K562 (cell line): ENCODE measurements at regions not wholly inside any gene's neighbourhood (a gene's known extent, or its start where the extent isn't known, plus 50 kb on each side); places are given as distances from the start of the nearest gene placed in this dataset.

Experiments used
- ATAC-seq: fragments of 200-7000 bp; cut with Tn5 transposase; 3 replicates; pipeline ENCODE4 v1.9.1; 2020; ENCODE audit warnings: moderate library complexity
- BruUV-seq: library from RNA; stranded (reverse); fragments of 400-500 nt; replicated peaks from 2 replicates; lab custom pipeline; 2021; lab: Mats Ljungman, UMichigan
- CTCF ChIA-PET: fragments of 300-600 bp; formaldehyde crosslinking; extraction: SDS; loops from one replicate; lab custom pipeline; 2021; ENCODE audit warnings: low intra/inter-chr PET ratio; lab: Yijun Ruan, JAX
- POLR2A ChIA-PET: fragments of 300-600, 350-650 bp; sonication (Branson Sonifier 250); formaldehyde crosslinking; extraction: SDS; loops from one replicate; lab custom pipeline; 2021; ENCODE audit warnings: antibody characterized with exemption, inconsistent platforms; lab: Yijun Ruan, JAX
- DNase-seq, 4 experiments: peaks; one replicate each; pipeline versions ENCODE4 v3.0.0 to v3.0.0-alpha.2; 2011 to 2018; ENCODE audit warnings: low spot score in 3 of 4, mixed read lengths in 3 of 4; ENCODE audit errors: extremely low read depth in 1 of 4
- FAIRE-seq: peaks from 2 replicates; lab custom pipeline; 2011; peaks lifted over from hg19 to GRCh38; lab: Jason Lieb, UNC
- H2AFZ ChIP-seq: 2 replicates; pipeline ENCODE4 v1.6.0; 2011; ENCODE audit warnings: low read depth, low read length, control low read depth, inconsistent platforms
- H3K27ac ChIP-seq: fragments of 200-600 bp; 3 replicates; pipeline ENCODE4 v1.8.0; 2011; ENCODE audit warnings: low read depth, mild to moderate bottlenecking, control low read depth, inconsistent platforms, low read length, moderate library complexity, mixed read lengths; ENCODE audit errors: extremely low read depth
- H3K27me3 ChIP-seq, 2 experiments: fragments of 300-600 bp in 1 of 2; 2 replicates in 1 of 2; 3 replicates in 1 of 2; pipeline versions ENCODE4 v1.6.0 to v1.8.0; 2011; ENCODE audit warnings: inconsistent platforms in 2 of 2, low read length in 2 of 2, mild to moderate bottlenecking in 1 of 2, mixed read lengths in 1 of 2, moderate library complexity in 1 of 2; ENCODE audit not compliant: control insufficient read depth in 2 of 2, insufficient read depth in 2 of 2
- H3K36me3 ChIP-seq: fragments of 300-600 bp; 3 replicates; pipeline ENCODE4 v1.8.0; 2011; ENCODE audit warnings: mild to moderate bottlenecking, low read length, inconsistent platforms; ENCODE audit not compliant: control insufficient read depth, insufficient read depth
- H3K4me1 ChIP-seq, 2 experiments: fragments of 200-600 bp in 1 of 2; replicated peaks in 1 of 2; 2 replicates in 1 of 2; 3 replicates in 1 of 2; pipeline versions ENCODE4 v1.5.1 to v1.8.0; 2011; ENCODE audit warnings: inconsistent platforms in 2 of 2, low read length in 2 of 2, mild to moderate bottlenecking in 1 of 2, mixed read lengths in 1 of 2, moderate library complexity in 1 of 2; ENCODE audit not compliant: control insufficient read depth in 2 of 2, insufficient read depth in 2 of 2
- H3K4me2 ChIP-seq: 2 replicates; pipeline ENCODE4 v1.6.1; 2011; ENCODE audit warnings: low read length, control low read depth, inconsistent platforms, mixed read lengths; ENCODE audit not compliant: insufficient read depth
- H3K4me3 ChIP-seq: fragments of 200-600 bp; sonication (generic), shearing (Covaris generic); 2 replicates; pipeline ENCODE4 v1.5.1; 2016; ENCODE audit warnings: control low read depth, inconsistent platforms
- H3K79me2 ChIP-seq: fragments of 200-600 bp; 3 replicates; pipeline ENCODE4 v1.8.0; 2011; ENCODE audit warnings: low read length, inconsistent platforms; ENCODE audit not compliant: control insufficient read depth, insufficient read depth
- H3K9ac ChIP-seq, 2 experiments: 2 replicates each; pipeline versions ENCODE4 v1.6.0 to v1.6.1; 2011; ENCODE audit warnings: low read depth in 2 of 2, low read length in 2 of 2, control low read depth in 1 of 2, inconsistent platforms in 1 of 2, mild to moderate bottlenecking in 1 of 2, mixed read lengths in 1 of 2; ENCODE audit not compliant: insufficient read depth in 1 of 2
- H3K9me1 ChIP-seq: one replicate; pipeline ENCODE4 v1.6.0; 2011; ENCODE audit warnings: inconsistent platforms, mild to moderate bottlenecking, low read length, moderate library complexity; ENCODE audit not compliant: control insufficient read depth, insufficient read depth
- H3K9me3 ChIP-seq: replicated peaks from 2 replicates; pipeline ENCODE4 v1.5.1; 2011; ENCODE audit warnings: low read depth, low read length, inconsistent platforms; ENCODE audit not compliant: control insufficient read depth, insufficient read depth
- H4K20me1 ChIP-seq: replicated peaks from 2 replicates; pipeline ENCODE4 v1.6.1; 2011; ENCODE audit warnings: low read length, inconsistent platforms, mixed read lengths; ENCODE audit not compliant: control insufficient read depth, insufficient read depth
- BRF1 ChIP-seq: IDR thresholded peaks from 3 replicates; pipeline ENCODE4 v1.6.1; 2011; ENCODE audit warnings: borderline replicate concordance, mild to moderate bottlenecking; ENCODE audit not compliant: insufficient read length; ENCODE audit errors: extremely low read depth
- GMEB1 ChIP-seq: fragments of 250-450 bp; sonication (Bioruptor Pico); IDR thresholded peaks from 2 replicates; pipeline ENCODE4 v1.4.0; 2020; ENCODE audit warnings: mild to moderate bottlenecking
- HINFP ChIP-seq: fragments of 450-650 bp; conservative IDR thresholded peaks from 2 replicates; pipeline ENCODE4 v1.6.1; 2016; ENCODE audit warnings: missing genetic modification characterization, low read depth, mild to moderate bottlenecking, control low read depth, missing compliant biosample characterization
- KDM5B ChIP-seq: fragments of 200-600 bp; sonication (generic); IDR thresholded peaks from 2 replicates; pipeline ENCODE4 v1.6.1; 2012; ENCODE audit warnings: low read depth, mild to moderate bottlenecking, moderate library complexity, low read length, control low read depth, inconsistent platforms; ENCODE audit not compliant: insufficient replicate concordance
- MBD2 ChIP-seq: sonication (generic); IDR thresholded peaks from 2 replicates; pipeline ENCODE4 v1.6.1; 2016; ENCODE audit warnings: low read depth, borderline replicate concordance
- MTA1 ChIP-seq: fragments of 450-650 bp; IDR thresholded peaks from 2 replicates; pipeline ENCODE4 v1.6.1; 2017; ENCODE audit warnings: borderline replicate concordance
- POLR2B ChIP-seq: fragments of 450-650 bp; IDR thresholded peaks from 2 replicates; pipeline ENCODE4 v1.6.1; 2018; ENCODE audit warnings: low read depth; ENCODE audit not compliant: partially characterized antibody
- PREB ChIP-seq: sonication (generic); formaldehyde crosslinking; IDR thresholded peaks from 2 replicates; pipeline ENCODE4 v1.8.1; 2023; ENCODE audit warnings: mild to moderate bottlenecking, missing genetic modification reagents
- SAFB ChIP-seq: fragments of 200-400 bp; formaldehyde crosslinking; IDR thresholded peaks from 2 replicates; pipeline ENCODE4 v1.6.1; 2017; ENCODE audit warnings: low read depth, low read length, borderline replicate concordance
- SIN3A ChIP-seq, 2 experiments: fragments of 150-350 bp in 1 of 2; IDR thresholded peaks; 2 replicates each; pipeline ENCODE4 v1.6.1; 2011 to 2016; ENCODE audit warnings: borderline replicate concordance in 2 of 2, low read depth in 2 of 2, low read length in 2 of 2, mild to moderate bottlenecking in 2 of 2, moderate library complexity in 2 of 2; ENCODE audit not compliant: control insufficient read depth in 1 of 2
- TBL1XR1 ChIP-seq, 2 experiments: IDR thresholded peaks; 2 replicates each; pipeline ENCODE4 v1.6.1; 2012; ENCODE audit warnings: improper control_type of control experiment in 2 of 2, low read length in 2 of 2, mild to moderate bottlenecking in 1 of 2
- ZNF277 ChIP-seq: fragments of 250-450 bp; sonication (Bioruptor Pico); IDR thresholded peaks from 2 replicates; pipeline ENCODE4 v1.8.0; 2022; ENCODE audit warnings: inconsistent platforms, mild to moderate bottlenecking, moderate library complexity, borderline replicate concordance
- ZNF76 ChIP-seq: fragments of 250-450 bp; sonication (Bioruptor Pico); IDR thresholded peaks from 2 replicates; pipeline ENCODE4 v1.4.0; 2020; ENCODE audit warnings: mild to moderate bottlenecking, moderate library complexity, borderline replicate concordance
- WGBS: fragments of 100-300 bp; shearing (Covaris generic); methylation state at CpG from one replicate; pipeline ENCODE4 v1.1.6; 2016; ENCODE audit warnings: low coverage, mixed read lengths; ENCODE audit not compliant: insufficient coverage; ENCODE audit errors: missing lambda C conversion rate; 5-methylcytosine and 5-hydroxymethylcytosine counted together
- in situ Hi-C: fragments of 300-500 bp; cut with MboI; formaldehyde crosslinking; loops from 4 replicates; pipeline ENCODE4 v1.15.0; 2018; ENCODE audit warnings: inconsistent platforms, mixed read lengths
- intact Hi-C: fragments of 100-400 bp; cut with micrococcal nuclease; formaldehyde crosslinking; loops from 2 replicates; pipeline ENCODE4 v1.14.2; 2022

- no peak for TF ChIP-seq POLR2B
- no peak for TF ChIP-seq GMEB1 (CRISPR knock-in tag)
- no peak for TF ChIP-seq ZNF277 (CRISPR knock-in tag)
- no peak for TF ChIP-seq ZNF76 (CRISPR knock-in tag)
- TF ChIP-seq MTA1 = no peak
- TF ChIP-seq SAFB = no peak
- TF ChIP-seq TBL1XR1 (IDR thresholded peaks at IDR 0.05; ENCODE audit: low read length in 2 of 2) = no peak
- TF ChIP-seq SIN3A (IDR thresholded peaks at IDR 0.05; ENCODE audit: borderline replicate concordance in 2 of 2, control insufficient read depth in 1 of 2, low read depth in 2 of 2, low read length in 2 of 2) = no peak
- no peak for TF ChIP-seq MBD2
- TF ChIP-seq HINFP (tag) = no peak
- no peak for TF ChIP-seq BRF1
- TF ChIP-seq KDM5B = no peak
- no peak for TF ChIP-seq PREB (CRISPR knock-in tag)
- in situ Hi-C loops (no loop called here), intact Hi-C loops (loop anchor here (5.0 to 10.0 kb wide), 2 partner anchors 164 to 398 kb away; no protein-coding TSS in a partner anchor)
- H3K4me1 ChIP-seq = no peaks in the 10 kb centered on the region
- CTCF ChIA-PET = no interaction called here
- H3K4me2 ChIP-seq = no peak overlapping the region
- H3K4me3 ChIP-seq = no peak overlapping the region
- no peak overlapping the region for H3K9ac ChIP-seq
- FAIRE-seq (no peak), DNase-seq (no peak), ATAC-seq (no peak)
- no peaks in the 10 kb centered on the region for H4K20me1 ChIP-seq
- 3% methylated on average over 2 of the region's 2 CpGs for WGBS
- H3K27me3 ChIP-seq = no peaks in the 10 kb centered on the region
- H2AFZ ChIP-seq = no peak overlapping the region
- H3K9me1 ChIP-seq = no peaks in the 10 kb centered on the region
- BruUV-seq = no TSS peak
- H3K36me3 ChIP-seq = no peaks in the 10 kb centered on the region
- H3K27ac ChIP-seq = no peak overlapping the region
- POLR2A ChIA-PET = interaction anchor here (0.7 kb wide), 1 partner anchor 14 kb away, joined by 3 read pairs; no protein-coding TSS in a partner anchor
- H3K9me3 ChIP-seq = no peaks in the 10 kb centered on the region
- no peaks in the 10 kb centered on the region for H3K79me2 ChIP-seq
Observed at GRCh38 chr3:20742903-20743552, 557.0 kb upstream of the SGO1 start.
